AG08396 (cell line): ENCODE measurements at regions not wholly inside any gene's neighbourhood (a gene's known extent, or its start where the extent isn't known, plus 50 kb on each side); places are given as distances from the start of the nearest gene placed in this dataset.

ENCODE experiments used
- DNase-seq: peaks from one replicate; pipeline ENCODE4 v3.0.0; 2012; ENCODE audit warnings: low spot score, mixed read lengths

GRCh38 chr3:64748244-64748904, 60.6 kb upstream of the ADAMTS9 start:
- DNase-seq = no peak

DNA sequence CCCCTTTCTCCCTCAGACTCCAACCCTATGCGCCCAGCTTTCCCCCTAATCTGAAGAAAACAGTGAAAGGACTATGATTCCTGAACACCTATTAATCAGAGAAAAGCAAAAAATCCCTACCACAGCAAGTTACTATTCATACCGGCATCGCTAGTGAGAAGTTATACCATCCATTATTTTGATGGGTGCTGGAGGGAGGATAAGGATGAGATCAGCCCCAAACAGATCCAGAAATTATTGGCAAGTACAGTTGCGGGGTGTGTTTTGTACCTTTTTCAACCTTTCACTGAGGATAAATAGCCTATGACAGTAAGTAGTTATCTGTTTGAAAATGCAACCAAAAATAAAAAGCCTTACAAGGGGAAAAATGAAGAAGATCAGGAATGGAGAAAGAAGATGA, 59.9 kb upstream of the ADAMTS9 start:
- DNase-seq = no peak

DNA sequence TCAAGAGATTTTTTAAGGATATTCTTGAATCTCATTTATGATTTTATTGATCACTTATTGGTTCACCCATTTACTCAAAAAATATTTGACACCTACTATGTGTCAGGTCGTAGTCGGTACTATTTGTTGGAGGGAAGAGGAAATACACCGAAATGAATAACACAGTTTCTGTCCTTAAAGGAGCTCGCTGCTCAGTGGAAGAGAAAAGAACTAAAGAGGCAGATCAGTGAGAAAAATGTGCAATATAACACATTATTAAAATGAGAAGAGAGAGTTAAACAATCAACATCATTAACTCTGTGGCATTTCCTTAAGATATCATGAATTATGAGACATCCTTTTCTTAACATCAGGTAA, 56.1 kb upstream of the ADAMTS9 start:
- DNase-seq = no peak

- DNase-seq = no peak
These were observed 55.5 kb upstream of the ADAMTS9 start for GRCh38 chr3:64743156-64743886.

DNA sequence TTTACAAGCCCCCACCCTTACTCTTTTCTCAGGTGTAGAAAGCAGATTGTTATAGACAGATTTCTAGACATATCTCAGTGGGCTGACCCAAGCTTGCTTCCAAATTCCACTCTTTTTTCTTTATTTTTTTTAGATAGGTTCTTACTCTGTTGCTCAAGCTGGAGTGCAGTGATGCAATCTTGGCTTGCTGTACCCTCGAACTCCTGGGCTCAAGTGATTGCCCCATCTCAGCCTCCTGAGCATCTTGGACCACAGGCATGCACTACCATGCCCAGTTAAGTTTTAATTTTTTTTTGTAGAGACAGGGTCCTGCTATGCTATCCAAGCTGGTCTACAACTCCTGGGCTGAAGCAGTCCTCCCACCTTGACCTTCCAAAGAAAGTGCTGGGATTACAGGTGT, 53.5 kb upstream of the ADAMTS9 start:
- DNase-seq = no peak

DNA sequence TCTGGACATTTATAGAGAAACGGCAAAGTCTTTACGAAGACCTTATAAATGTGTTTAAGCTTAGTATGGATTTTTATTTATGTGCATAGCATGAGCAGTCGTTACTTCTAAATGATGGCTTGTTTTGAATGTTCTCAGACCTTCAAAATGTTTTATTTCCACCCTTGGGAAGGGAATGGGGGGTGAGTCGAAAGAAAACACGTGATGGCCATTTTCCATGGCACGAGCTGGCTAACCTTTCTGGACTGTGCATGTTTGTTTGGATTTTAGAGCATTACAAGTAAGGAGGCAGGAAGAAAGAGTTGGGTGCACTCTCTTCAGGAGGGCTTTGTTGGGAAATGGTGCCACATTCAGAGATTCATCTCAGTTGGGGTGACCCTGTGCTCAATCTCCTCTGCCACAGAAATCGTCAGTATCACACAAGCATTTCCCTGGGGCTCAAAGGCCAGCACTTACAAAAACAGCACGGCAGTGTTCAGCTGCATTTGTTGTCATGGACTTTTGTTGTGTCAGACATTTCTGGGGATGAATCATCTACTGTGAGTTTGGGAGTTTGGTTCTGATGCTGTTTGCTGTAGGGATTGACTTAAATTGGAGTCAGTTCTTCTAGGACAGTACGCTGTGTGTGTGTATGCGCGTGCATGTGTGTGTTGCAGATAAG, 52.3 kb upstream of the ADAMTS9 start:
- peak; percentile 12 for DNase-seq
